ENCODE measurements at regions not wholly inside any gene's neighbourhood (a gene's known extent, or its start where the extent isn't known, plus 50 kb on each side); places are given as distances from the start of the nearest gene placed in this dataset.

DNA sequence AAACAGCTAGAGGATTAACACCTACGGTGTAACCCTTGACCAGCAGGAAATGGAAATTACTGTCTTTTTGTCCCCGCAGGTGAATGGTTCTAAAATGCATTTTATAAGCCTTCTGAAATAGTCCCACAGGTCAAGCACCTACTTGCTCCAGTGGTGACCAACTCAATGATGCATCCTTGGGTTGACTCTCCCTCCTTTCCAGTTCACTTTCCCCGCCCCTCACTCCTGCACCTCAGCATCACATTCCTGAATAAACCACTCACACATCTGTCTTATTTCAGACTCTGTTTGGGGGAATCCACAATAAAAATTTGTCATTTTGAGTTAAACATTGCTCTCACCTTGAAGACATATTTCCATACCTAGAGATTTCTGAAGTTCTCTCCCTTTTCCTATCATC lies 446.0 kb upstream of the TNP1 start:
- 63 to 89% methylated on average over 3 of the region's 3 CpGs for WGBS, 2 donors
- no peak overlapping the region for H3K4me3 ChIP-seq
- no peaks in the 10 kb centered on the region for H3K36me3 ChIP-seq
- H3K4me1 ChIP-seq, result no peaks in the 10 kb centered on the region
- H3K27ac ChIP-seq, result no peak overlapping the region
- H3K27me3 ChIP-seq, result peaks cover 0 to 14% (median 0%) of the 10 kb centered on the region in 4 donors
- intact Hi-C loops (cut with DNase I), result no loop called here
- no peak for DNase-seq
- no peaks in the 10 kb centered on the region for H3K9me3 ChIP-seq
- TF ChIP-seq, protein P1, sequence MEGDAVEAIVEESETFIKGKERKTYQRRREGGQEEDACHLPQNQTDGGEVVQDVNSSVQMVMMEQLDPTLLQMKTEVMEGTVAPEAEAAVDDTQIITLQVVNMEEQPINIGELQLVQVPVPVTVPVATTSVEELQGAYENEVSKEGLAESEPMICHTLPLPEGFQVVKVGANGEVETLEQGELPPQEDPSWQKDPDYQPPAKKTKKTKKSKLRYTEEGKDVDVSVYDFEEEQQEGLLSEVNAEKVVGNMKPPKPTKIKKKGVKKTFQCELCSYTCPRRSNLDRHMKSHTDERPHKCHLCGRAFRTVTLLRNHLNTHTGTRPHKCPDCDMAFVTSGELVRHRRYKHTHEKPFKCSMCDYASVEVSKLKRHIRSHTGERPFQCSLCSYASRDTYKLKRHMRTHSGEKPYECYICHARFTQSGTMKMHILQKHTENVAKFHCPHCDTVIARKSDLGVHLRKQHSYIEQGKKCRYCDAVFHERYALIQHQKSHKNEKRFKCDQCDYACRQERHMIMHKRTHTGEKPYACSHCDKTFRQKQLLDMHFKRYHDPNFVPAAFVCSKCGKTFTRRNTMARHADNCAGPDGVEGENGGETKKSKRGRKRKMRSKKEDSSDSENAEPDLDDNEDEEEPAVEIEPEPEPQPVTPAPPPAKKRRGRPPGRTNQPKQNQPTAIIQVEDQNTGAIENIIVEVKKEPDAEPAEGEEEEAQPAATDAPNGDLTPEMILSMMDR (IDR thresholded peaks at IDR 0.05), result no peak
- no peak for TF ChIP-seq POLR2A (IDR thresholded peaks at IDR 0.05)

DNA sequence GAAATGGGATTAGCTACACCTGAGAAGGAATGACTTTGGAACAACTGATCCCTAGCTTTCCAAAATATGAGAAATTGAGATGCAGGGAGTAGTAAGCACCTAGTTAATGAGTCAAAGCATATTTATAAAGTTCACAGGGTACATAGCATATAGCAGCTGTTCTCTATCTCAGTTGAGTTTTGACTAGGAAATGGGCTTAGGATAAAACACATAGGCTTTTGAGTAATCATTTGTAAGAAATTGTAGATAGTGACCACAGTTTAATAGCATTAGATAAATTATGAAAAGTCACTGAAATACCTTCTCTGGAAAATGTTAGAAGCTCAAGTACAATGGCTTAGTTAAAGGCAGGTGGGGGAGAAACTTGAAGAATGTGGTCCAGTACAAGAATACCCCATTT lies 444.7 kb upstream of the TNP1 start:
- Histone ChIP-seq H3K4me3 (no peak overlapping the region), H3K9me3 (no peaks in the 10 kb centered on the region), H3K27ac (no peak overlapping the region), H3K4me1 (no peaks in the 10 kb centered on the region), H3K27me3 (peaks cover 0 to 14% (median 0%) of the 10 kb centered on the region in 4 donors), H3K36me3 (no peaks in the 10 kb centered on the region)
- DNase-seq, result no peak
- TF ChIP-seq, protein P1 (IDR thresholded peaks at IDR 0.05), result no peak
- TF ChIP-seq POLR2A (IDR thresholded peaks at IDR 0.05), result no peak
- intact Hi-C loops (cut with DNase I), result no loop called here

DNA sequence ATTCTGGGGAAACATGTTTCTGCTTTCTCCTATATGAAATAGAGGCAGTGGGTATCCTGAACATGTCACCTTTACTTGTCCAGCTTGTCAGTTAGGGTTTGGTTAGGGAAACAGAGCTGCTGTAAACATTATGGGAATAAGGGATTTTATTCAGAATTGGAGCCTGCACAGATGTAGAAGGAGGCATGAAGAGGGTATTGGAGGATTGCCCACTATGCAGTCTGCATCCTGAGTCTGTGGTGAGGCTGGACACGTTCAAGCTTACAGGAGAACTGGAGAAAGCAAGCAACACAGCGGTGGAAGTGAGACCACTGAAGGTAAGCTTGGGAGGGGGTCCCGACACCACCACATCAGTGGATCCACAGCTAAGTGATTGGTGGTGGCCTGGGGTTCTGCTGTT lies 443.0 kb upstream of the TNP1 start:
- intact Hi-C loops (cut with DNase I), result no loop called here
- Histone ChIP-seq H3K4me3 (no peak overlapping the region), H3K4me1 (no peaks in the 10 kb centered on the region), H3K27me3 (peaks cover 0 to 14% (median 0%) of the 10 kb centered on the region in 4 donors), H3K27ac (no peak overlapping the region), H3K36me3 (no peaks in the 10 kb centered on the region), H3K9me3 (no peaks in the 10 kb centered on the region)
- 61 to 80% methylated on average over 3 of the region's 3 CpGs for WGBS, 2 donors
- no peak for DNase-seq
- TF ChIP-seq, protein P1 (IDR thresholded peaks at IDR 0.05), result no peak
- TF ChIP-seq POLR2A (IDR thresholded peaks at IDR 0.05), result no peak

DNA sequence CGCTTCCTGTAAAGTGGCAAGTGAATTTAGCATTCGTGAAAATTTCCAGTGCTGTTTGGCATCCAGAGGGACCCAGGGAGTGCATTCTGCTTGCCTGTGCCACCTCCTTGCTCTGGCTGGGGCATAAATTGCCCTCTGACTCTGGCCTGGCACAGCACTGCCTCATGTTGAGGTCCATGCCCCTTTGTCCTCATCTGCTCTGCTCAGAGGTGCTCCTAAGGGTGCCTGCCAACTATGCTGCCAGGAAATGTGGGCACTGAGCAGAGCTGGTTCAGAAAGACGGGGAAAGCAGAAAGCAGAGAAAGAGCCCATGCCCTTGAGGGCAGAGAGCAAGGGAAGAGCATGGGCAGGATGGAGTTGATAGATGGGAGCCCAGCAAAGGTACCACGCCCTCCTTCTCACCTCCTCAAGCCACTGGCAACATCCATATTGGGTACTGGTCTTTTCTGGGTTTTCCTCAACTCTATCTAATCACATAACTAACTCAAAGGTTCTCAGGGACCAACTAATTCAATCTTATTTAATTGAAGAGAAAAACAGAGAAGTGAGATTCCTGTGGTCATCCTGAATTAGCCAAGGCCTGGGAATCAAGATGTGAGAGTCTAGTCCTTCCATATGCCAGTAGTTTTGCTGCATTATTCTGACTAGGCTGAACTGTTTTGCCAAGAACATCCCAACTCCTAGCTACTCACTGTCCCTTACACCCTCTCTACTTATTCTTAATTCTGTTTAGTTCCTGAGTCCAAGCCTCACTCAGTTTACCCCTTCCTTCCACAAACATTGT lies 441.5 kb upstream of the TNP1 start:
- TF ChIP-seq, protein P1 (IDR thresholded peaks at IDR 0.05), result no peak
- no peak for TF ChIP-seq POLR2A (IDR thresholded peaks at IDR 0.05)
- no peaks in the 10 kb centered on the region for H3K4me1 ChIP-seq
- H3K27me3 ChIP-seq, result peaks cover 0 to 9% (median 0%) of the 10 kb centered on the region in 4 donors
- H3K9me3 ChIP-seq, result peaks cover 0 to 5% (median 0%) of the 10 kb centered on the region in 3 donors
- H3K27ac ChIP-seq, result no peak overlapping the region
- WGBS, 2 donors, result 76 to 95% methylated on average over 3 to 4 of the region's 4 CpGs
- no peak overlapping the region for H3K4me3 ChIP-seq
- H3K36me3 ChIP-seq, result no peaks in the 10 kb centered on the region
- intact Hi-C loops (cut with DNase I), result no loop called here
- no peak for DNase-seq

DNA sequence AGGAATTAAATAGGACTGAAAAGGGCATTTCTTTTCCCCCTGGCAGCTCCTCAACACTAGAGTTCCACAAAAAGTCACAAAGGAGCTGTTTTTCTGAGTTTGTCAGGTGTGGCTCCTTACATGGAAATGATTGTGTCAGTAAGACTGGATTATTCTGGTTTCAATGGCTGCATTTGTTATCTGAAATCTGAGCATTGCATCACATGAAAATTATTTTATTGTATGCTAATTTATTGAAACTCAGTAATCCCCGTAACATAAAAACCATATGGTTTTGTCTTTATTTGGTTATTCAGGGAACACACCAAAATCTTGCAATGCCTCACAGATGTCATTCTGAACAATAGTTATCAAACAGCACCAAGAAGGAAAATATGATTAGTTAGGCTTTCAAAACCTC lies 439.7 kb upstream of the TNP1 start:
- TF ChIP-seq, protein P1 (IDR thresholded peaks at IDR 0.05), result no peak
- TF ChIP-seq POLR2A (IDR thresholded peaks at IDR 0.05), result no peak
- intact Hi-C loops (cut with DNase I), result no loop called here
- H3K27ac ChIP-seq, result no peak overlapping the region
- no peak overlapping the region for H3K4me3 ChIP-seq
- no peaks in the 10 kb centered on the region for H3K4me1 ChIP-seq
- H3K27me3 ChIP-seq, result no peaks in the 10 kb centered on the region
- no peak for DNase-seq
- WGBS, 2 donors, result 83 to 100% methylated on average over 1 of the region's 1 CpG
- H3K36me3 ChIP-seq, result no peaks in the 10 kb centered on the region
- peaks cover 0 to 5% (median 0%) of the 10 kb centered on the region in 3 donors for H3K9me3 ChIP-seq
